HPDE6-E6E7 (cell line): ENCODE measurements at regions not wholly inside any gene's neighbourhood (a gene's known extent, or its start where the extent isn't known, plus 50 kb on each side); places are given as distances from the start of the nearest gene placed in this dataset.

Experiments
- DNase-seq: peaks from one replicate; pipeline ENCODE4 v3.0.0; 2011; ENCODE audit warnings: missing footprints; ENCODE audit errors: extremely low spot score

- no peak for DNase-seq
Observed at GRCh38 chr4:30295652-30296051, 424.5 kb upstream of the PCDH7 start.

GRCh38 chr4:30314001-30314400, 406.2 kb upstream of the PCDH7 start:
- no peak for DNase-seq

GRCh38 chr4:30330894-30331652, 389.1 kb upstream of the PCDH7 start:
- DNase-seq = no peak

GRCh38 chr4:30341731-30342130, 378.4 kb upstream of the PCDH7 start:
- no peak for DNase-seq

GRCh38 chr4:30350288-30350687, 369.9 kb upstream of the PCDH7 start:
- no peak for DNase-seq

- no peak for DNase-seq
Observed at GRCh38 chr4:30354605-30355004, 365.6 kb upstream of the PCDH7 start.

- DNase-seq = no peak
Observed at GRCh38 chr4:30362436-30362835, 357.7 kb upstream of the PCDH7 start.

- no peak for DNase-seq
Observed at GRCh38 chr4:30370105-30370504, 350.1 kb upstream of the PCDH7 start.

GRCh38 chr4:30380404-30380998, 339.7 kb upstream of the PCDH7 start:
- no peak for DNase-seq

GRCh38 chr4:30385650-30386049, 334.5 kb upstream of the PCDH7 start:
- no peak for DNase-seq

GRCh38 chr4:30386266-30386895, 333.8 kb upstream of the PCDH7 start:
- no peak for DNase-seq

- DNase-seq = no peak
Observed at GRCh38 chr4:30395902-30396301, 324.3 kb upstream of the PCDH7 start.

- no peak for DNase-seq
Observed at GRCh38 chr4:30396772-30397475, 323.2 kb upstream of the PCDH7 start.

GRCh38 chr4:30399476-30399875, 320.7 kb upstream of the PCDH7 start:
- DNase-seq = no peak

- no peak for DNase-seq
Observed at GRCh38 chr4:30402276-30402675, 317.9 kb upstream of the PCDH7 start.

GRCh38 chr4:30413915-30414314, 306.3 kb upstream of the PCDH7 start:
- DNase-seq = no peak

GRCh38 chr4:30416547-30416946, 303.6 kb upstream of the PCDH7 start:
- no peak for DNase-seq

GRCh38 chr4:30427932-30428331, 292.2 kb upstream of the PCDH7 start:
- no peak for DNase-seq

- peak; percentile 37 for DNase-seq
Observed at GRCh38 chr4:30429813-30430761, 290.1 kb upstream of the PCDH7 start.

GRCh38 chr4:30434656-30435055, 285.5 kb upstream of the PCDH7 start:
- DNase-seq = no peak

GRCh38 chr4:30436394-30436793, 283.8 kb upstream of the PCDH7 start:
- no peak for DNase-seq
